HEK293 (cell line): ENCODE measurements at regions not wholly inside any gene's neighbourhood (a gene's known extent, or its start where the extent isn't known, plus 50 kb on each side); places are given as distances from the start of the nearest gene placed in this dataset.

ENCODE experiments used
- ATF2 ChIP-seq: fragments of 450-650 bp; formaldehyde crosslinking; IDR thresholded peaks from 2 replicates; pipeline ENCODE4 v1.5.1; 2016; ENCODE audit warnings: missing biosample characterization, missing genetic modification characterization, low read depth
- PATZ1 ChIP-seq: fragments of 450-650 bp; formaldehyde crosslinking; IDR thresholded peaks from 2 replicates; pipeline ENCODE4 v1.5.1; 2016; ENCODE audit warnings: missing biosample characterization, missing genetic modification characterization
- ZBTB7A ChIP-seq: fragments of 450-650 bp; formaldehyde crosslinking; IDR thresholded peaks from 2 replicates; pipeline ENCODE4 v1.5.1; 2016; ENCODE audit warnings: low read depth, missing biosample characterization, missing genetic modification characterization
- TF ChIP-seq, protein P1 (sequence below): fragments of 450-650 bp; formaldehyde crosslinking; IDR thresholded peaks from 2 replicates; pipeline ENCODE4 v1.5.1; 2016; ENCODE audit warnings: missing biosample characterization, missing genetic modification characterization

DNA sequence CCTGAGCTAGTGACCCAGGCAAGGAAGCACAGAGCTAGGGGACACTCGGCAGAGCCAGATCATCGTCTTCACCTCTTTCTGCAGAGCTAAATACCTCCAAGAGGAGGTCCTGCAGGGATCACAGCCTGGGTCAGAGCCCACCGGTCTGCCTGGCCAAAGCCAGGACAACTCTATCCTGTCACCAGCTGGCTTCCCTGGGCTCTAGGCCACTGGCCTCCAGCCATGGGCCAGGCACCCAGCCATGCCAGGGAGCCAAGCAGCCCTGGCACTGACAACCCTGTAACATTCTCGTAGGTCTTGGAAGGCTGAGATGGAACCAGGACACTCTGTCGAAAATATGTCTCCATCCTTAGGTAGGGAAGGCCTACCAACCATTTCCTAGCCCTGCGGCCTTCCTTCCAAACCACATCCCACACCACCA lies 270.1 kb downstream of the BUD13 start:
- TF ChIP-seq ATF2 (no peak), PATZ1 (no peak), ZBTB7A (no peak)
- TF ChIP-seq, protein P1, sequence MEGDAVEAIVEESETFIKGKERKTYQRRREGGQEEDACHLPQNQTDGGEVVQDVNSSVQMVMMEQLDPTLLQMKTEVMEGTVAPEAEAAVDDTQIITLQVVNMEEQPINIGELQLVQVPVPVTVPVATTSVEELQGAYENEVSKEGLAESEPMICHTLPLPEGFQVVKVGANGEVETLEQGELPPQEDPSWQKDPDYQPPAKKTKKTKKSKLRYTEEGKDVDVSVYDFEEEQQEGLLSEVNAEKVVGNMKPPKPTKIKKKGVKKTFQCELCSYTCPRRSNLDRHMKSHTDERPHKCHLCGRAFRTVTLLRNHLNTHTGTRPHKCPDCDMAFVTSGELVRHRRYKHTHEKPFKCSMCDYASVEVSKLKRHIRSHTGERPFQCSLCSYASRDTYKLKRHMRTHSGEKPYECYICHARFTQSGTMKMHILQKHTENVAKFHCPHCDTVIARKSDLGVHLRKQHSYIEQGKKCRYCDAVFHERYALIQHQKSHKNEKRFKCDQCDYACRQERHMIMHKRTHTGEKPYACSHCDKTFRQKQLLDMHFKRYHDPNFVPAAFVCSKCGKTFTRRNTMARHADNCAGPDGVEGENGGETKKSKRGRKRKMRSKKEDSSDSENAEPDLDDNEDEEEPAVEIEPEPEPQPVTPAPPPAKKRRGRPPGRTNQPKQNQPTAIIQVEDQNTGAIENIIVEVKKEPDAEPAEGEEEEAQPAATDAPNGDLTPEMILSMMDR (tag by site-specific recombination) = no peak
